ENCODE measurements at regions not wholly inside any gene's neighbourhood (a gene's known extent, or its start where the extent isn't known, plus 50 kb on each side); places are given as distances from the start of the nearest gene placed in this dataset.

GRCh38 chr4:134089885-134090284 lies 111.7 kb downstream of the PABPC4L start:
- H3K79me1 ChIP-seq (ENCODE audit: insufficient read depth, low read depth, low read length, poor library complexity, severe bottlenecking) = no peaks in the 10 kb centered on the region
- no peak overlapping the region for H2BK5ac ChIP-seq (ENCODE audit: insufficient read length, low read length)
- H2BK20ac ChIP-seq (ENCODE audit: low read depth, low read length, poor library complexity, severe bottlenecking) = no peak overlapping the region
- no peaks in the 10 kb centered on the region for H3K27me3 ChIP-seq (ENCODE audit: insufficient read depth, low read length)
- no peak overlapping the region for H3K14ac ChIP-seq (ENCODE audit: insufficient read depth, low read length)
- Mint-ChIP-seq H3K9me3 (peaks cover 0 to 3% of the 10 kb centered on the region in 2 experiments; a peak in 1 of 5 replicates), H3K27me3 (ENCODE audit: low read depth) (no peaks in the 10 kb centered on the region), H3K4me3 (no peak overlapping the region), H3K36me3 (ENCODE audit: insufficient read depth in 1 of 3, low read depth in 3 of 3) (peaks cover 0 to 6% (median 3%) of the 10 kb centered on the region in 3 experiments; a peak in 1 of 7 replicates), H3K27ac (no peak overlapping the region), H3K4me1 (peaks cover 12 to 13% of the 10 kb centered on the region in 2 experiments)
- H4K91ac ChIP-seq (ENCODE audit: insufficient read length, low read depth, low read length) = no peak overlapping the region
- no peak overlapping the region for H4K8ac ChIP-seq (replicated peaks; ENCODE audit: insufficient read length, low read depth, low read length)
- no peak overlapping the region for H3K18ac ChIP-seq (ENCODE audit: insufficient read length, low read depth, low read length)
- no peak overlapping the region for H3K23ac ChIP-seq (ENCODE audit: insufficient read length, low read depth, low read length)
- no peaks in the 10 kb centered on the region for H3K4me1 ChIP-seq (ENCODE audit: insufficient read depth, low read length)
- no peaks in the 10 kb centered on the region for H3K79me2 ChIP-seq (ENCODE audit: insufficient read depth, low read length)
- H3T11ph ChIP-seq (ENCODE audit: low read length) = no peak overlapping the region
- H3K9ac ChIP-seq (ENCODE audit: extremely low read depth, insufficient read length, low read length) = no peak overlapping the region
- H2AK5ac ChIP-seq (ENCODE audit: insufficient read length, low read length) = no peak overlapping the region
- no peak overlapping the region for H3K56ac ChIP-seq (ENCODE audit: insufficient read length, low read depth, low read length)
- no peak overlapping the region for H2AFZ ChIP-seq (ENCODE audit: low read length)
- no peak overlapping the region for H2BK15ac ChIP-seq (ENCODE audit: low read depth, low read length)
- no peaks in the 10 kb centered on the region for H3K23me2 ChIP-seq (ENCODE audit: insufficient read length, low read depth, low read length, poor library complexity, severe bottlenecking)
- H3K4me2 ChIP-seq (ENCODE audit: insufficient read depth, insufficient read length, low read length) = no peak overlapping the region
- H4K5ac ChIP-seq (ENCODE audit: insufficient read length, low read depth, low read length) = no peak overlapping the region
- no peak overlapping the region for H2BK120ac ChIP-seq (ENCODE audit: low read depth, low read length, poor library complexity, severe bottlenecking)
- no peaks in the 10 kb centered on the region for H4K20me1 ChIP-seq (ENCODE audit: control insufficient read depth, insufficient read depth, insufficient read length)
- no peak overlapping the region for H3K27ac ChIP-seq (ENCODE audit: insufficient read length, low read depth, low read length)
- H3K9me3 ChIP-seq (ENCODE audit: control insufficient read depth, low read depth, low read length) = no peaks in the 10 kb centered on the region
- TF ChIP-seq, protein P1, sequence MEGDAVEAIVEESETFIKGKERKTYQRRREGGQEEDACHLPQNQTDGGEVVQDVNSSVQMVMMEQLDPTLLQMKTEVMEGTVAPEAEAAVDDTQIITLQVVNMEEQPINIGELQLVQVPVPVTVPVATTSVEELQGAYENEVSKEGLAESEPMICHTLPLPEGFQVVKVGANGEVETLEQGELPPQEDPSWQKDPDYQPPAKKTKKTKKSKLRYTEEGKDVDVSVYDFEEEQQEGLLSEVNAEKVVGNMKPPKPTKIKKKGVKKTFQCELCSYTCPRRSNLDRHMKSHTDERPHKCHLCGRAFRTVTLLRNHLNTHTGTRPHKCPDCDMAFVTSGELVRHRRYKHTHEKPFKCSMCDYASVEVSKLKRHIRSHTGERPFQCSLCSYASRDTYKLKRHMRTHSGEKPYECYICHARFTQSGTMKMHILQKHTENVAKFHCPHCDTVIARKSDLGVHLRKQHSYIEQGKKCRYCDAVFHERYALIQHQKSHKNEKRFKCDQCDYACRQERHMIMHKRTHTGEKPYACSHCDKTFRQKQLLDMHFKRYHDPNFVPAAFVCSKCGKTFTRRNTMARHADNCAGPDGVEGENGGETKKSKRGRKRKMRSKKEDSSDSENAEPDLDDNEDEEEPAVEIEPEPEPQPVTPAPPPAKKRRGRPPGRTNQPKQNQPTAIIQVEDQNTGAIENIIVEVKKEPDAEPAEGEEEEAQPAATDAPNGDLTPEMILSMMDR (conservative IDR thresholded peaks at IDR 0.05) = no peak
- no CpG with 5 or more reads among the region's 3 CpGs for WGBS (ENCODE audit: extremely low coverage, insufficient read length, low lambda C conversion rate)
- no peak for DNase-seq
- H2BK12ac ChIP-seq (ENCODE audit: insufficient read length, low read depth, low read length) = no peak overlapping the region
- H3K4ac ChIP-seq (ENCODE audit: low read depth, low read length) = no peak overlapping the region

Data from H9 (cell line).